ENCODE measurements at regions not wholly inside any gene's neighbourhood (a gene's known extent, or its start where the extent isn't known, plus 50 kb on each side); places are given as distances from the start of the nearest gene placed in this dataset.

DNA sequence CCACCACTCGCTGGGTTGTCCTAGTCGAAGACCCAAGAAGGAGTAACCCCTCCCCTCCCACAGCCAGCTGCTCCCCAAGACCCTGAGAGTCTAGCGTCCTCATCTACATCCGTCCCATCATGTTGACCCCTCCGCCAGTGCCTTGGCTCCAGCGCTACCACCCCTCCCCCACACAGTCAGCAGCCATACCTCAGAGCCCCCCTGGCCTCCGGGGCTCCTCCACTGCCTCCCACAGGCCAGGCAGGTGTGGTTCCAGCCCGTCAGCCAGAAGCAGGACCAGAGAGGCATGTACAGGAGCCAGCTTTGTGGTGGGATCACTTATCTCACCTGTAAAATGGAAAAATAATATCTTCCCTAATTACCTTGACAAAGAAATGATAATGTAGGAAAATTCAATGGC, 51.5 kb upstream of the PHF21B start:
- TF ChIP-seq, protein P1, sequence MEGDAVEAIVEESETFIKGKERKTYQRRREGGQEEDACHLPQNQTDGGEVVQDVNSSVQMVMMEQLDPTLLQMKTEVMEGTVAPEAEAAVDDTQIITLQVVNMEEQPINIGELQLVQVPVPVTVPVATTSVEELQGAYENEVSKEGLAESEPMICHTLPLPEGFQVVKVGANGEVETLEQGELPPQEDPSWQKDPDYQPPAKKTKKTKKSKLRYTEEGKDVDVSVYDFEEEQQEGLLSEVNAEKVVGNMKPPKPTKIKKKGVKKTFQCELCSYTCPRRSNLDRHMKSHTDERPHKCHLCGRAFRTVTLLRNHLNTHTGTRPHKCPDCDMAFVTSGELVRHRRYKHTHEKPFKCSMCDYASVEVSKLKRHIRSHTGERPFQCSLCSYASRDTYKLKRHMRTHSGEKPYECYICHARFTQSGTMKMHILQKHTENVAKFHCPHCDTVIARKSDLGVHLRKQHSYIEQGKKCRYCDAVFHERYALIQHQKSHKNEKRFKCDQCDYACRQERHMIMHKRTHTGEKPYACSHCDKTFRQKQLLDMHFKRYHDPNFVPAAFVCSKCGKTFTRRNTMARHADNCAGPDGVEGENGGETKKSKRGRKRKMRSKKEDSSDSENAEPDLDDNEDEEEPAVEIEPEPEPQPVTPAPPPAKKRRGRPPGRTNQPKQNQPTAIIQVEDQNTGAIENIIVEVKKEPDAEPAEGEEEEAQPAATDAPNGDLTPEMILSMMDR (IDR thresholded peaks at IDR 0.05): no peak
- H3K27me3 ChIP-seq (ENCODE audit: insufficient read depth in 3 of 3, low read length in 2 of 3): peaks cover 0 to 24% (median 9%) of the 10 kb centered on the region in 3 donors
- intact Hi-C loops (cut with DNase I): no loop called here
- H3K9me3 ChIP-seq: no peaks in the 10 kb centered on the region
- no peaks in the 10 kb centered on the region for H3K36me3 ChIP-seq (ENCODE audit: insufficient read depth in 1 of 2, low read depth in 1 of 2)
- H3K4me1 ChIP-seq: no peaks in the 10 kb centered on the region
- WGBS, 3 donors: 80 to 85% (median 82%) methylated on average over 8 of the region's 8 CpGs
- no peak overlapping the region for H3K4me3 ChIP-seq
- no peak overlapping the region for H3K27ac ChIP-seq
- no peak for ATAC-seq
- no peak for DNase-seq

DNA sequence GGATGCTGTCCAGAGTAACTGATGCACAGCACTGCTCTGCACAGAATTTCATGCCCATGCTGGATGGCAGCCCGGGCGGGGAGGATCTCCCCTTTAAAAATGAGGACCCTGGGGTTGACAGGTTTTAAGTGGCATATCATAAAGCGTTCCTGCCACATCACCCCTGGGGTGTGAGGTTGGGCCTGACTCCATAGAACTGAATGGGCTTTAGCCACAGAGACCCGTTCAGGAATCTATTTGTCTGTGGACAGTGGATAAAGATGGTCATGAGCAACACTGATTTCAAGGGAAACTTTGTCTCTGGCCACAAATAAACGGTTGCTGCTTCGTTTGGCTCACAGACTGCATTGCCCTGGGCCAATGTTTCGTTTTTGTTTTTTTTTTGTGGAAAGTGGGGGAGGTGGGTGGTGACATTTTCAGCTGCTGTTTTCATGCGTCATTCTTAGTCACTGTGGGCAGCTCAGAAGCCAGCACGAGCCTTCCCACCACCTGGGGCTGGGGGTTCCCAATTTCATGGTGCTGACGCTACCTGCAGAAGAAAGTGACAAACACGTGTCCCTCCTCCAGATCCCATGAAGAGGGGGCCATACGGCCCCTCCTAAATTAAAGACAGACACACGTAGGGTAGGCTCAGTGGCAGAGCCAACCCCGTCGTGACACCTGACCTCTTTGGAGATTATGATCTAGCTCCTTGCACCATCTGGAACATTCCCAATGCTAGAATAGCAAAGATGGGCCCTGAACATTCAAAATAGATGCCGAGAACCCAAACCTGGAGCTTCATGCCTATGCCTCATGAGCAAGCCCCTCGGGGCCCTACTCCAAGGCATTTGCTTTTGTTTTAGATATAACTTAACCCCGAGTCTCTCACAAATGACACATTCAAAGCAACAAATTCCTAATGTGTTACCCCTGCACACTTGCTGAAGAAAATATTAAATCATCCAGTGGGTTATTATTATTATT, 54.8 kb upstream of the PHF21B start:
- intact Hi-C loops (cut with DNase I): no loop called here
- DNase-seq (no peak), ATAC-seq (no peak)
- H3K4me1 ChIP-seq: no peaks in the 10 kb centered on the region
- 20 to 38% (median 23%) methylated on average over 18 of the region's 18 CpGs for WGBS, 3 donors
- H3K4me3 ChIP-seq: no peak overlapping the region
- TF ChIP-seq, protein P1 (IDR thresholded peaks at IDR 0.05): no peak
- peaks cover 0 to 26% (median 1%) of the 10 kb centered on the region in 3 donors for H3K27me3 ChIP-seq (ENCODE audit: insufficient read depth in 3 of 3, low read length in 2 of 3)
- no peak overlapping the region for H3K27ac ChIP-seq
- no peaks in the 10 kb centered on the region for H3K9me3 ChIP-seq
- H3K36me3 ChIP-seq (ENCODE audit: insufficient read depth in 1 of 2, low read depth in 1 of 2): no peaks in the 10 kb centered on the region

DNA sequence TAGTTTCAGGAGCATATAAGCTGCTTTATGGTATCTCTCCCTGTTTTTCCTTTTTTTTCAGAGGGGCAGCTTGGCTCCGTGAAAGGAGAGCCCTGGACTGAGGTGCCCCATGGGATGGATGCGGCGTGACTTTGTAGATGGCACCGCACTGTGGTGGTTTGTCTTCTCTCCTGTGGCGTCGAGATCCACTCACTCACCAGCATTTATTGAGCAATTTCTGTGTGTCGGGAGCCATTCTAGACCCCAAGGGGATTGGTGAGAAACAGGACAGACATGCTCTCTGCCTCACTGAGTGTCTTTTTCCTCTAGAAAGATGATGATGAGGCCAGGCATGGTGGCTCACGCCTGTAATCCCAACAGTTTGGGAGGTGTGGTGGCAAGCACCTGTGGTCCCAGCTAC, 55.9 kb upstream of the PHF21B start:
- Histone ChIP-seq H3K27ac (no peak overlapping the region), H3K4me3 (no peak overlapping the region), H3K36me3 (ENCODE audit: insufficient read depth in 1 of 2, low read depth in 1 of 2) (no peaks in the 10 kb centered on the region), H3K27me3 (ENCODE audit: insufficient read depth in 3 of 3, low read length in 2 of 3) (peaks cover 0 to 27% (median 1%) of the 10 kb centered on the region in 3 donors), H3K4me1 (no peaks in the 10 kb centered on the region), H3K9me3 (no peaks in the 10 kb centered on the region)
- 85 to 89% (median 88%) methylated on average over 8 of the region's 8 CpGs for WGBS, 3 donors
- TF ChIP-seq, protein P1 (IDR thresholded peaks at IDR 0.05): no peak
- no peak for DNase-seq
- no peak for ATAC-seq
- intact Hi-C loops (cut with DNase I): no loop called here

DNA sequence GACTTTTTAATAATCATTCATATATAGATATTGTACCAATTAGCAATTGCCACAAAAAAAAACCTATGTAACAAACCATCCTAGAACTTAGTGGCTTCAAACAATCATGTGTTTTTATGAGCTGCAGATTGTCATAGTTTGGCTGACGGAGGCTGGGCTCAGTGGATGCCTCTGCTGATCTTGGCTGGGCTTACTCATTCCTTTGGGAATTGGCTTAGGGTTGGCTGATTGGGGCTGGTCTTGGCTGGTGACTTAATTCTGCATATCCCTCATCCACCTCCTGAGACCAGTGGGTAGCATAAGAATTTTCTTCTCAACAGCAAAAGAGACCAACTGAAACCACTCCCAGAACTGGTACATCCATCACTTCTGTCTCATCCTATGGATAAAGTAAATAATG, 57.9 kb upstream of the PHF21B start:
- DNase-seq (no peak), ATAC-seq (no peak)
- intact Hi-C loops (cut with DNase I): no loop called here
- 53 to 67% (median 65%) methylated on average over 1 of the region's 1 CpG for WGBS, 3 donors
- no peaks in the 10 kb centered on the region for H3K4me1 ChIP-seq
- peaks cover 0 to 45% (median 1%) of the 10 kb centered on the region in 3 donors for H3K27me3 ChIP-seq (ENCODE audit: insufficient read depth in 3 of 3, low read length in 2 of 3)
- H3K36me3 ChIP-seq (ENCODE audit: insufficient read depth in 1 of 2, low read depth in 1 of 2): no peaks in the 10 kb centered on the region
- no peaks in the 10 kb centered on the region for H3K9me3 ChIP-seq
- no peak overlapping the region for H3K4me3 ChIP-seq
- H3K27ac ChIP-seq: no peak overlapping the region
- TF ChIP-seq, protein P1 (IDR thresholded peaks at IDR 0.05): no peak
